ENCODE measurements at regions not wholly inside any gene's neighbourhood (a gene's known extent, or its start where the extent isn't known, plus 50 kb on each side); places are given as distances from the start of the nearest gene placed in this dataset.

- Histone ChIP-seq H3K4me1 (ENCODE audit: insufficient read depth, low read length, poor library complexity, severe bottlenecking) (no peaks in the 10 kb centered on the region), H3K4me3 (ENCODE audit: low read length, poor library complexity, severe bottlenecking) (no peak overlapping the region), H3K9me2 (replicated peaks; ENCODE audit: low read depth, low read length) (no peaks in the 10 kb centered on the region), H3K79me2 (ENCODE audit: insufficient read depth, low read length) (no peaks in the 10 kb centered on the region), H3K27me3 (ENCODE audit: insufficient read depth, low read length, poor library complexity, severe bottlenecking) (no peaks in the 10 kb centered on the region), H3K9me3 (ENCODE audit: insufficient read depth, low read depth, low read length) (no peaks in the 10 kb centered on the region), H3K4me2 (ENCODE audit: low read depth, low read length, poor library complexity, severe bottlenecking) (no peak overlapping the region), H3K36me3 (ENCODE audit: insufficient read depth, low read length) (no peaks in the 10 kb centered on the region), H4K20me1 (ENCODE audit: insufficient read depth, low read length, poor library complexity, severe bottlenecking) (no peaks in the 10 kb centered on the region), H2AFZ (ENCODE audit: low read length) (no peak overlapping the region), H3F3A (ENCODE audit: low read depth) (no peaks in the 10 kb centered on the region), H3K9ac (ENCODE audit: low read depth, low read length, poor library complexity, severe bottlenecking) (no peak overlapping the region)
- no peak for TF ChIP-seq CTCF (conservative IDR thresholded peaks at IDR 0.05; ENCODE audit: low read length)
- TF ChIP-seq EZH2phosphoT487 (IDR thresholded peaks at IDR 0.05; ENCODE audit: borderline replicate concordance) = no peak
These were observed 60.0 kb upstream of the LANCL2 start for GRCh38 chr7:55305135-55305534.

GRCh38 chr7:55306331-55306730, 58.8 kb upstream of the LANCL2 start:
- no peaks in the 10 kb centered on the region for H3K27me3 ChIP-seq (ENCODE audit: insufficient read depth, low read length, poor library complexity, severe bottlenecking)
- H3K79me2 ChIP-seq (ENCODE audit: insufficient read depth, low read length) = no peaks in the 10 kb centered on the region
- H4K20me1 ChIP-seq (ENCODE audit: insufficient read depth, low read length, poor library complexity, severe bottlenecking) = no peaks in the 10 kb centered on the region
- no peak overlapping the region for H3K9ac ChIP-seq (ENCODE audit: low read depth, low read length, poor library complexity, severe bottlenecking)
- no peaks in the 10 kb centered on the region for H3K4me1 ChIP-seq (ENCODE audit: insufficient read depth, low read length, poor library complexity, severe bottlenecking)
- H2AFZ ChIP-seq (ENCODE audit: low read length) = no peak overlapping the region
- H3K36me3 ChIP-seq (ENCODE audit: insufficient read depth, low read length) = no peaks in the 10 kb centered on the region
- no peaks in the 10 kb centered on the region for H3F3A ChIP-seq (ENCODE audit: low read depth)
- TF ChIP-seq EZH2phosphoT487 (IDR thresholded peaks at IDR 0.05; ENCODE audit: borderline replicate concordance) (no peak), CTCF (conservative IDR thresholded peaks at IDR 0.05; ENCODE audit: low read length) (no peak)
- H3K4me2 ChIP-seq (ENCODE audit: low read depth, low read length, poor library complexity, severe bottlenecking) = no peak overlapping the region
- H3K9me2 ChIP-seq (replicated peaks; ENCODE audit: low read depth, low read length) = no peaks in the 10 kb centered on the region
- no peak overlapping the region for H3K4me3 ChIP-seq (ENCODE audit: low read length, poor library complexity, severe bottlenecking)
- 0 out of 2 replicates have a peak, but pooled peaks cover 3% of the 10 kb centered on the region for H3K9me3 ChIP-seq (ENCODE audit: insufficient read depth, low read depth, low read length)

- H2AFZ ChIP-seq (ENCODE audit: low read length) = no peak overlapping the region
- no peaks in the 10 kb centered on the region for H3K9me2 ChIP-seq (replicated peaks; ENCODE audit: low read depth, low read length)
- H3K79me2 ChIP-seq (ENCODE audit: insufficient read depth, low read length) = no peaks in the 10 kb centered on the region
- TF ChIP-seq CTCF (conservative IDR thresholded peaks at IDR 0.05; ENCODE audit: low read length) = no peak
- no peaks in the 10 kb centered on the region for H4K20me1 ChIP-seq (ENCODE audit: insufficient read depth, low read length, poor library complexity, severe bottlenecking)
- no peaks in the 10 kb centered on the region for H3F3A ChIP-seq (ENCODE audit: low read depth)
- no peak overlapping the region for H3K4me3 ChIP-seq (ENCODE audit: low read length, poor library complexity, severe bottlenecking)
- H3K36me3 ChIP-seq (ENCODE audit: insufficient read depth, low read length) = no peaks in the 10 kb centered on the region
- H3K27me3 ChIP-seq (ENCODE audit: insufficient read depth, low read length, poor library complexity, severe bottlenecking) = no peaks in the 10 kb centered on the region
- no peak overlapping the region for H3K9ac ChIP-seq (ENCODE audit: low read depth, low read length, poor library complexity, severe bottlenecking)
- 0 out of 2 replicates have a peak, but pooled peaks cover 3% of the 10 kb centered on the region for H3K9me3 ChIP-seq (ENCODE audit: insufficient read depth, low read depth, low read length)
- no peaks in the 10 kb centered on the region for H3K4me1 ChIP-seq (ENCODE audit: insufficient read depth, low read length, poor library complexity, severe bottlenecking)
- no peak overlapping the region for H3K4me2 ChIP-seq (ENCODE audit: low read depth, low read length, poor library complexity, severe bottlenecking)
These were observed 57.8 kb upstream of the LANCL2 start for GRCh38 chr7:55307123-55307916.
